DOHH2 (cell line): ENCODE measurements at regions not wholly inside any gene's neighbourhood (a gene's known extent, or its start where the extent isn't known, plus 50 kb on each side); places are given as distances from the start of the nearest gene placed in this dataset.

Experiments
- H3F3A ChIP-seq: fragments of 200-600 bp; sonication (generic), shearing (Covaris generic); 2 replicates; pipeline ENCODE4 v1.6.0; 2016; ENCODE audit warnings: antibody characterized with exemption, mild to moderate bottlenecking; ENCODE audit not compliant: control insufficient read depth, insufficient read depth
- H3K27ac ChIP-seq: fragments of 200-600 bp; sonication (generic); 2 replicates; pipeline ENCODE4 v1.5.1; 2014; ENCODE audit warnings: low read depth, mild to moderate bottlenecking, low read length, moderate library complexity
- H3K27me3 ChIP-seq: fragments of 200-600 bp; sonication (generic); 2 replicates; pipeline ENCODE4 v1.6.1; 2014; ENCODE audit warnings: mild to moderate bottlenecking, low read length, mixed read lengths; ENCODE audit not compliant: control insufficient read depth
- H3K36me3 ChIP-seq: fragments of 200-600 bp; sonication (generic); 2 replicates; pipeline ENCODE4 v1.6.1; 2014; ENCODE audit warnings: mild to moderate bottlenecking, low read length, moderate library complexity, mixed read lengths; ENCODE audit not compliant: control insufficient read depth
- H3K4me1 ChIP-seq: fragments of 200-600 bp; sonication (generic); 2 replicates; pipeline ENCODE4 v1.6.1; 2014; ENCODE audit warnings: mild to moderate bottlenecking, low read length, mixed read lengths; ENCODE audit not compliant: control insufficient read depth
- H3K4me2 ChIP-seq: fragments of 200-600 bp; sonication (generic); 2 replicates; pipeline ENCODE4 v1.6.0; 2014; ENCODE audit warnings: mild to moderate bottlenecking, low read length, moderate library complexity
- H3K4me3 ChIP-seq: fragments of 200-600 bp; sonication (generic); 2 replicates; pipeline ENCODE4 v1.5.1; 2014; ENCODE audit warnings: mild to moderate bottlenecking, low read length, mixed read lengths
- H3K79me2 ChIP-seq: fragments of 200-600 bp; sonication (generic); 2 replicates; pipeline ENCODE4 v1.6.1; 2014; ENCODE audit warnings: mild to moderate bottlenecking, low read length, mixed read lengths; ENCODE audit not compliant: control insufficient read depth
- H3K9me2 ChIP-seq: fragments of 200-600 bp; sonication (generic); replicated peaks from 2 replicates; pipeline ENCODE4 v1.6.1; 2014; ENCODE audit warnings: mild to moderate bottlenecking, low read length, mixed read lengths; ENCODE audit not compliant: control insufficient read depth
- H3K9me3 ChIP-seq: fragments of 200-600 bp; sonication (generic); 2 replicates; pipeline ENCODE4 v1.6.1; 2014; ENCODE audit warnings: antibody characterized with exemption, low read length, mixed read lengths; ENCODE audit not compliant: control insufficient read depth, insufficient read depth
- H4K20me1 ChIP-seq: fragments of 200-600 bp; sonication (generic); 2 replicates; pipeline ENCODE4 v1.6.0; 2014; ENCODE audit warnings: low read depth, mild to moderate bottlenecking, antibody characterized with exemption, low read length, moderate library complexity; ENCODE audit not compliant: control insufficient read depth, insufficient read depth
- CTCF ChIP-seq: fragments of 200-600 bp; sonication (generic); IDR thresholded peaks from one replicate; pipeline ENCODE4 v1.5.1; 2014; ENCODE audit warnings: antibody characterized with exemption, mild to moderate bottlenecking, low read depth, low read length; ENCODE audit not compliant: poor library complexity, severe bottlenecking
- EZH2phosphoT487 ChIP-seq: fragments of 200-600 bp; sonication (generic); IDR thresholded peaks from 2 replicates; pipeline ENCODE4 v1.6.1; 2017; ENCODE audit warnings: borderline replicate concordance, mild to moderate bottlenecking, antibody characterized with exemption, low read length, moderate library complexity, mixed read lengths

GRCh38 chr11:134675983-134676382 is 263.9 kb upstream of the B3GAT1 start:
- no peak overlapping the region for H3K27ac ChIP-seq
- no peak overlapping the region for H3K4me3 ChIP-seq
- no peak for TF ChIP-seq EZH2phosphoT487
- no peak for TF ChIP-seq CTCF
- no peaks in the 10 kb centered on the region for H3K36me3 ChIP-seq
- no peaks in the 10 kb centered on the region for H3K9me2 ChIP-seq
- H3K4me1 ChIP-seq: no peaks in the 10 kb centered on the region
- no peaks in the 10 kb centered on the region for H3K9me3 ChIP-seq
- H3F3A ChIP-seq: no peaks in the 10 kb centered on the region
- no peaks in the 10 kb centered on the region for H3K27me3 ChIP-seq
- no peaks in the 10 kb centered on the region for H3K79me2 ChIP-seq
- no peaks in the 10 kb centered on the region for H4K20me1 ChIP-seq
- no peak overlapping the region for H3K4me2 ChIP-seq

DNA sequence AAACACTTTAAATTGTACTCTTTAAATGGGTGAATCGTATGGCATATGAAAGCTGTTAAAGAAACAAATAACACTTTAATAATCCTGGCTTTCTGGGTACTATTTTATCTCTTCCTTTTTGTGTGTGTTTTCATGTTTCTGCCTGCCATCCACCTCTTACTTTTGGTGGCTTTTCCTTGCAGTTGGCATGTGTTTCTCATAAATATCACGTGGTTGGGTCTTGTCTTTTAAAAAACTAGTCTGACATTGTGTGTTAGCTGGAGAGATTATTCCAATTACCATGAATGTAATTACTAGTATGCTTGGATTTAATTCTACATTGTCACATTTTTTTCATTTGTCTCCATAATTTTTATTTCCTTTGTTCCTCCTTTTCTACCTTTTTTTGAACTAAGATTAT is 262.9 kb upstream of the B3GAT1 start:
- Histone ChIP-seq H3K27me3 (no peaks in the 10 kb centered on the region), H4K20me1 (no peaks in the 10 kb centered on the region), H3K4me3 (no peak overlapping the region), H3K79me2 (no peaks in the 10 kb centered on the region), H3K27ac (no peak overlapping the region), H3K9me3 (no peaks in the 10 kb centered on the region), H3K4me2 (no peak overlapping the region), H3K4me1 (no peaks in the 10 kb centered on the region), H3F3A (no peaks in the 10 kb centered on the region), H3K9me2 (no peaks in the 10 kb centered on the region), H3K36me3 (no peaks in the 10 kb centered on the region)
- TF ChIP-seq CTCF: no peak
- TF ChIP-seq EZH2phosphoT487: no peak

DNA sequence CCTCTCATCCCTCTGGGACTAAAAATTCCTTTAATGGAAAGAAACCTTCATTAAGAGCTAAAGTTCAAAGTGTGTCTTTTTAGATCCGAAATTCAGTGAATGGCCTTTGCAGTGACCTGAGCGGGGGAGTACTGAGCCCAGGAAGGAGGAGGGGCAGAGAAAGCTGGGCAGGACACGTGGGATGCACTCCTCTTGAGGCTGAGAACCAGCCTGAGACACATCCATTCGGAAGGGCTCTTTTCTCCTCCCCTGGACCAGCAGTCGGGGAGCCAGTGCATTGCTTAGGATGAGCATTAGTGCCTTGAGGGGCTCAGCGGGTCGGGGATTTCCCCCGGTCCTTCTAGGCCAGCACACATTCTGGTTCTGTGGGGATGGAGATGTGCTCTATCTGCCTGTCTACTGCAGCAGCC is 258.9 kb upstream of the B3GAT1 start:
- no peaks in the 10 kb centered on the region for H3K9me2 ChIP-seq
- no peaks in the 10 kb centered on the region for H3K36me3 ChIP-seq
- no peak for TF ChIP-seq EZH2phosphoT487
- no peaks in the 10 kb centered on the region for H3K79me2 ChIP-seq
- no peak overlapping the region for H3K4me2 ChIP-seq
- H3K4me1 ChIP-seq: no peaks in the 10 kb centered on the region
- no peaks in the 10 kb centered on the region for H3K27me3 ChIP-seq
- H3F3A ChIP-seq: no peaks in the 10 kb centered on the region
- H4K20me1 ChIP-seq: no peaks in the 10 kb centered on the region
- no peaks in the 10 kb centered on the region for H3K9me3 ChIP-seq
- H3K27ac ChIP-seq: no peak overlapping the region
- no peak overlapping the region for H3K4me3 ChIP-seq

DNA sequence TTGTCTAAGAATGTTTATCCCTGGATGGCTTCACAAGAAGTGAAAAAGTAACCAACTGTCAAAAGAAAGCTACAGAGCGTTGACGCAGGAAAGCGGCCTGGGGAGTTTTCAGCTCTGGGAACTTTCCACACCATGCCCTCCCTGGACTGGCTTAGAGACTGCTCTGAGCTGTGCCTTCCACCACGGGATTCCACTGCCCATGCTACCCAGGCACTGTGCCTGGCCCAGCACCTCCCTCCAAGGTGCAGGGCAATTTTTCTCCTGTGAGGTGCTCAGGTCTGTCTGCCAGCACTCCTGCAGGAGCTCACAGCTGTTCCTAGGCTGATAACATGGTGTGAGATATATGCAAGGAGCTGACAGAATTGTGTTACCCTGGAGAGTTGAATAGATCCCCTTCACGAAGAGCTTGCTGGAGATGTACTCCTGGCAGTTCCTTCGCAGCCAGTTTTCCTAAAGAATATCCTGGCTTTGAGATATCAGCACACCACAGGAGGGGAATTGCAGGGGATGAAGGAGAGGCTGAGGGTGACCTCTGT is 258.3 kb upstream of the B3GAT1 start:
- Histone ChIP-seq H3K79me2 (no peaks in the 10 kb centered on the region), H3K36me3 (no peaks in the 10 kb centered on the region), H3K4me2 (no peak overlapping the region), H3F3A (no peaks in the 10 kb centered on the region), H3K27ac (no peak overlapping the region), H3K27me3 (no peaks in the 10 kb centered on the region), H3K9me2 (no peaks in the 10 kb centered on the region), H3K4me1 (no peaks in the 10 kb centered on the region), H3K4me3 (no peak overlapping the region), H4K20me1 (no peaks in the 10 kb centered on the region), H3K9me3 (no peaks in the 10 kb centered on the region)
- TF ChIP-seq EZH2phosphoT487: no peak
- no peak for TF ChIP-seq CTCF
